Lung (tissue), 11 donors: ENCODE measurements at regions not wholly inside any gene's neighbourhood (a gene's known extent, or its start where the extent isn't known, plus 50 kb on each side); places are given as distances from the start of the nearest gene placed in this dataset.

Experiments used
- ATAC-seq: fragments of 200-7000 bp; cut with Tn5 transposase; one replicate; pipeline ENCODE4 v1.9.1; 2020; ENCODE audit warnings: moderate number of reproducible peaks; ENCODE audit not compliant: insufficient read depth, low FRiP score
- DNase-seq, 3 donors: peaks; one replicate each; pipeline ENCODE4 v3.0.0-alpha.2; 2013 to 2017
- H3K27ac ChIP-seq, 2 donors: one replicate each; pipeline ENCODE4 v1.5.1; 2013; ENCODE audit warnings: mild to moderate bottlenecking in 2 of 2, moderate library complexity in 2 of 2, control low read depth in 1 of 2, inconsistent platforms in 1 of 2, low read depth in 1 of 2, low read length in 1 of 2
- H3K27me3 ChIP-seq, 3 donors: one replicate each; pipeline ENCODE4 v1.5.1; 2013; ENCODE audit warnings: low read length in 2 of 3; ENCODE audit not compliant: control insufficient read depth in 3 of 3, insufficient read depth in 3 of 3
- H3K36me3 ChIP-seq, 4 donors: one replicate each; pipeline ENCODE4 v1.5.1; 2013; ENCODE audit warnings: low read length in 4 of 4, mild to moderate bottlenecking in 1 of 4, moderate library complexity in 1 of 4; ENCODE audit not compliant: control insufficient read depth in 4 of 4, insufficient read depth in 4 of 4
- H3K4me1 ChIP-seq, 5 donors: one replicate each; pipeline ENCODE4 v1.5.1; 2013; ENCODE audit warnings: low read length in 5 of 5, mild to moderate bottlenecking in 2 of 5, moderate library complexity in 1 of 5; ENCODE audit not compliant: control insufficient read depth in 5 of 5, insufficient read depth in 5 of 5
- H3K4me3 ChIP-seq: one replicate; pipeline ENCODE4 v1.5.1; 2013; ENCODE audit warnings: mild to moderate bottlenecking, control low read depth, moderate library complexity
- H3K9ac ChIP-seq, 2 donors: one replicate each; pipeline ENCODE4 v1.5.1; 2013; ENCODE audit warnings: low read length in 2 of 2, control low read depth in 1 of 2; ENCODE audit not compliant: insufficient read depth in 1 of 2
- H3K9me3 ChIP-seq, 4 donors: one replicate each; pipeline ENCODE4 v1.5.1; 2013; ENCODE audit warnings: low read length in 3 of 4, mild to moderate bottlenecking in 1 of 4, moderate library complexity in 1 of 4; ENCODE audit not compliant: control insufficient read depth in 4 of 4, insufficient read depth in 3 of 4
- CTCF ChIP-seq: IDR thresholded peaks from 2 replicates; pipeline ENCODE4 v1.5.1; 2012; ENCODE audit warnings: mild to moderate bottlenecking; ENCODE audit errors: control extremely low read depth, extremely low read depth
- WGBS, 2 donors: extraction: QIAGEN DNeasy Blood & Tissue Kit; methylation state at CpG; one replicate each; pipeline ENCODE4 v1.1.7; 2013; 5-methylcytosine and 5-hydroxymethylcytosine counted together
- donor health status: control.
- donor health status: control.
- donor health status: Bipolar disorder and iron deficiency.
- donor health status: healthy.
- donor health status: DM: yes; HTN: yes; CAD: no.

- Histone ChIP-seq H3K27me3 (no peaks in the 10 kb centered on the region), H3K4me3 (no peak overlapping the region), H3K4me1 (no peaks in the 10 kb centered on the region), H3K9me3 (no peaks in the 10 kb centered on the region), H3K9ac (no peak overlapping the region), H3K36me3 (no peaks in the 10 kb centered on the region), H3K27ac (no peak overlapping the region)
- DNase-seq (no peak), ATAC-seq (no peak)
- WGBS, 2 donors, result 83 to 91% methylated on average over 9 of the region's 9 CpGs
- TF ChIP-seq CTCF, result no peak
Measured at GRCh38 chr6:164455835-164456234, 853.6 kb downstream of the C6orf118 start.

- H3K4me1 ChIP-seq, result no peaks in the 10 kb centered on the region
- WGBS, 2 donors, result 92% methylated on average over 3 of the region's 3 CpGs
- H3K27me3 ChIP-seq, result no peaks in the 10 kb centered on the region
- H3K27ac ChIP-seq, result no peak overlapping the region
- no peak overlapping the region for H3K9ac ChIP-seq
- peaks cover 0 to 2% (median 0%) of the 10 kb centered on the region in 4 donors for H3K9me3 ChIP-seq
- TF ChIP-seq CTCF, result no peak
- no peak for DNase-seq
- H3K4me3 ChIP-seq, result no peak overlapping the region
- H3K36me3 ChIP-seq, result no peaks in the 10 kb centered on the region
- no peak for ATAC-seq
Measured at GRCh38 chr6:164453835-164454234, 855.6 kb downstream of the C6orf118 start.

GRCh38 chr6:164442572-164442971 lies 866.8 kb downstream of the C6orf118 start:
- Histone ChIP-seq H3K9ac (no peak overlapping the region), H3K4me3 (no peak overlapping the region), H3K4me1 (no peaks in the 10 kb centered on the region), H3K27ac (no peak overlapping the region), H3K36me3 (no peaks in the 10 kb centered on the region), H3K27me3 (no peaks in the 10 kb centered on the region), H3K9me3 (peaks cover 0 to 7% (median 0%) of the 10 kb centered on the region in 4 donors)
- no peak for TF ChIP-seq CTCF
- DNase-seq, result no peak
- ATAC-seq, result no peak
- WGBS, 2 donors, result 86 to 89% methylated on average over 2 of the region's 2 CpGs

GRCh38 chr6:164439331-164439730 lies 870.1 kb downstream of the C6orf118 start:
- Histone ChIP-seq H3K27me3 (no peaks in the 10 kb centered on the region), H3K27ac (no peak overlapping the region), H3K4me3 (no peak overlapping the region), H3K9ac (no peak overlapping the region), H3K4me1 (no peaks in the 10 kb centered on the region), H3K9me3 (peaks cover 0 to 7% (median 0%) of the 10 kb centered on the region in 4 donors), H3K36me3 (no peaks in the 10 kb centered on the region)
- no peak for ATAC-seq
- DNase-seq, result no peak
- 65 to 67% methylated on average over 5 of the region's 5 CpGs for WGBS, 2 donors
- no peak for TF ChIP-seq CTCF
